ENCODE measurements at regions not wholly inside any gene's neighbourhood (a gene's known extent, or its start where the extent isn't known, plus 50 kb on each side); places are given as distances from the start of the nearest gene placed in this dataset.

DNA sequence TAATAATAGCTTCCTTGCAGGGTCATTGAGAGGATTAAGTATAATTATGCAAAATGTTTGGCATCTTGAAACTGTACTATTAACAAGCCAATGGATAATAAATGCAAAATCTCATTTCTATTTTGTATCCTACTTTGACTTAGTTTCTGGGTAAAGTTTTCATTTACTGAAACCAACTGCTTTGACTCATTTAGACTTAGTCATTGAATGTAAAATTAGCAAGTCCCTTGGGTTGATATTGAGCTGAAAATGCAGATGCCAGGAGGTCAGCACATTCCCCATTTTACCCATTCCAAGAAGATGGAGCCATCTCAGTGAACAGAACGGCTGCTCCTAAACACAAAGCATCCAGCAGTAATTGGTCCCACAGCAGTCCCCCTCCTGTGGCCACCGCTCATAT, 74.7 kb upstream of the GATB start:
- Histone ChIP-seq H3K79me2 (ENCODE audit: insufficient read depth, low read length) (no peaks in the 10 kb centered on the region), H3K4me2 (replicated peaks; ENCODE audit: extremely low read depth, low read length, poor library complexity, severe bottlenecking) (no peak overlapping the region), H3K4me1 (ENCODE audit: control insufficient read depth in 1 of 2, insufficient read depth in 2 of 2, low read length in 2 of 2) (no peaks in the 10 kb centered on the region), H2AFZ (ENCODE audit: insufficient read depth, low read depth, low read length, poor library complexity, severe bottlenecking) (no peak overlapping the region), H4K20me1 (ENCODE audit: insufficient read depth, low read length) (no peaks in the 10 kb centered on the region), H3K27me3 (ENCODE audit: control insufficient read depth in 2 of 2, insufficient read depth in 2 of 2, low read length in 2 of 2) (peaks cover 0 to 6% of the 10 kb centered on the region in 2 donors), H3K4me3 (replicated peaks in 1 of 3; ENCODE audit: low read depth in 2 of 3, low read length in 3 of 3) (no peak overlapping the region), H3K27ac (ENCODE audit: low read depth in 1 of 2, low read length in 2 of 2) (no peak overlapping the region), H3K9ac (ENCODE audit: insufficient read depth, low read length, poor library complexity, severe bottlenecking) (no peak overlapping the region), H3K9me3 (replicated peaks in 1 of 2; ENCODE audit: control insufficient read depth in 1 of 2, insufficient read depth in 1 of 2, low read length in 2 of 2) (no peaks in the 10 kb centered on the region), H3K36me3 (replicated peaks in 1 of 2; ENCODE audit: control insufficient read depth in 1 of 2, insufficient read depth in 2 of 2, low read length in 2 of 2) (no peaks in the 10 kb centered on the region)
- no peak for DNase-seq
- H3K4me3 Mint-ChIP-seq, result no peak overlapping the region
- peaks cover 13 to 33% (median 14%) of the 10 kb centered on the region in 3 donors for H3K27me3 Mint-ChIP-seq (ENCODE audit: low read depth in 3 of 3)
- WGBS (ENCODE audit: insufficient coverage), result no CpG with 5 or more reads among the region's 2 CpGs
- H3K36me3 Mint-ChIP-seq, result no peaks in the 10 kb centered on the region
- intact Hi-C loops (cut with micrococcal nuclease), result no loop called here
- H3K27ac Mint-ChIP-seq, result no peak overlapping the region
- H3K4me1 Mint-ChIP-seq, result no peaks in the 10 kb centered on the region
- peaks cover 0 to 3% (median 0%) of the 10 kb centered on the region in 7 donors for H3K9me3 Mint-ChIP-seq
- TF ChIP-seq, protein P1, sequence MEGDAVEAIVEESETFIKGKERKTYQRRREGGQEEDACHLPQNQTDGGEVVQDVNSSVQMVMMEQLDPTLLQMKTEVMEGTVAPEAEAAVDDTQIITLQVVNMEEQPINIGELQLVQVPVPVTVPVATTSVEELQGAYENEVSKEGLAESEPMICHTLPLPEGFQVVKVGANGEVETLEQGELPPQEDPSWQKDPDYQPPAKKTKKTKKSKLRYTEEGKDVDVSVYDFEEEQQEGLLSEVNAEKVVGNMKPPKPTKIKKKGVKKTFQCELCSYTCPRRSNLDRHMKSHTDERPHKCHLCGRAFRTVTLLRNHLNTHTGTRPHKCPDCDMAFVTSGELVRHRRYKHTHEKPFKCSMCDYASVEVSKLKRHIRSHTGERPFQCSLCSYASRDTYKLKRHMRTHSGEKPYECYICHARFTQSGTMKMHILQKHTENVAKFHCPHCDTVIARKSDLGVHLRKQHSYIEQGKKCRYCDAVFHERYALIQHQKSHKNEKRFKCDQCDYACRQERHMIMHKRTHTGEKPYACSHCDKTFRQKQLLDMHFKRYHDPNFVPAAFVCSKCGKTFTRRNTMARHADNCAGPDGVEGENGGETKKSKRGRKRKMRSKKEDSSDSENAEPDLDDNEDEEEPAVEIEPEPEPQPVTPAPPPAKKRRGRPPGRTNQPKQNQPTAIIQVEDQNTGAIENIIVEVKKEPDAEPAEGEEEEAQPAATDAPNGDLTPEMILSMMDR (IDR thresholded peaks at IDR 0.05), result no peak

DNA sequence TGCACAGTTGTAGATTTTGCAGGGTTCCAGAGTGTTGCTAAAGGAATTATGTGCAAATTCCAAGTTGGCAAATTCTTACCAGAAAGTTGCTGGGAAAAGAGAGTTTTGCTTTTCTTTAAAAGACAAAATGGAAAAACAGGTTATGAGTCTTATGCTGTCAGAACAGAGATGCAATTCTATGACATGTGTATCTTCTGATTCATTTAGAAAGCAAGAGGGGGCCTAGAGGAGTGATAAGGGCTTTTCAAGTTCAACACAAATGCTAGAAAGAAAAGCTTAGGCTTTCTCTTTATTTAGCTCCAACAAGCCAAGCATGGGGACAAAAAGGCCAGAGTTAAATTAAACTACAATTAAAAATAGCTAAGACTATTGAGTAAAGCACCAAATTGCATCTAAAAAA, 72.4 kb upstream of the GATB start:
- peaks cover 0 to 10% of the 10 kb centered on the region in 2 donors for H3K27me3 ChIP-seq (ENCODE audit: control insufficient read depth in 2 of 2, insufficient read depth in 2 of 2, low read length in 2 of 2)
- Mint-ChIP-seq H3K27ac (no peak overlapping the region), H3K27me3 (ENCODE audit: low read depth in 3 of 3) (peaks cover 6 to 27% (median 22%) of the 10 kb centered on the region in 3 donors), H3K9me3 (peaks cover 0 to 3% (median 0%) of the 10 kb centered on the region in 7 donors), H3K4me3 (no peak overlapping the region), H3K36me3 (no peaks in the 10 kb centered on the region), H3K4me1 (no peaks in the 10 kb centered on the region)
- H3K36me3 ChIP-seq (replicated peaks in 1 of 2; ENCODE audit: control insufficient read depth in 1 of 2, insufficient read depth in 2 of 2, low read length in 2 of 2), result no peaks in the 10 kb centered on the region
- H3K4me3 ChIP-seq (replicated peaks in 1 of 3; ENCODE audit: low read depth in 2 of 3, low read length in 3 of 3), result no peak overlapping the region
- intact Hi-C loops (cut with micrococcal nuclease), result no loop called here
- no peaks in the 10 kb centered on the region for H3K79me2 ChIP-seq (ENCODE audit: insufficient read depth, low read length)
- TF ChIP-seq, protein P1 (IDR thresholded peaks at IDR 0.05), result no peak
- H3K9ac ChIP-seq (ENCODE audit: insufficient read depth, low read length, poor library complexity, severe bottlenecking), result no peak overlapping the region
- H3K27ac ChIP-seq (ENCODE audit: low read depth in 1 of 2, low read length in 2 of 2), result no peak overlapping the region
- no peaks in the 10 kb centered on the region for H4K20me1 ChIP-seq (ENCODE audit: insufficient read depth, low read length)
- H3K4me2 ChIP-seq (replicated peaks; ENCODE audit: extremely low read depth, low read length, poor library complexity, severe bottlenecking), result no peak overlapping the region
- peak overlapping the region; percentile 3 for H2AFZ ChIP-seq (ENCODE audit: insufficient read depth, low read depth, low read length, poor library complexity, severe bottlenecking)
- no peaks in the 10 kb centered on the region for H3K4me1 ChIP-seq (ENCODE audit: control insufficient read depth in 1 of 2, insufficient read depth in 2 of 2, low read length in 2 of 2)
- no peaks in the 10 kb centered on the region for H3K9me3 ChIP-seq (replicated peaks in 1 of 2; ENCODE audit: control insufficient read depth in 1 of 2, insufficient read depth in 1 of 2, low read length in 2 of 2)
- DNase-seq, result no peak

Data from CD14-positive monocyte (primary cell).